Endodermal cell (in vitro differentiated cells): ENCODE measurements at regions not wholly inside any gene's neighbourhood (a gene's known extent, or its start where the extent isn't known, plus 50 kb on each side); places are given as distances from the start of the nearest gene placed in this dataset.

Experiments
- DNase-seq: peaks from one replicate; pipeline ENCODE4 v3.0.0-alpha.2; 2017
- H3K27ac ChIP-seq: 2 replicates; pipeline ENCODE4 v1.5.1; 2013; ENCODE audit warnings: mild to moderate bottlenecking, low read depth, low read length, moderate library complexity
- H3K27me3 ChIP-seq: 2 replicates; pipeline ENCODE4 v1.6.1; 2013; ENCODE audit warnings: mild to moderate bottlenecking, low read length, moderate library complexity; ENCODE audit not compliant: insufficient read depth, control insufficient read depth, poor library complexity, severe bottlenecking
- H3K36me3 ChIP-seq: 2 replicates; pipeline ENCODE4 v1.7.0; 2013; ENCODE audit warnings: mild to moderate bottlenecking, low read length, moderate library complexity; ENCODE audit not compliant: control insufficient read depth, insufficient read depth
- H3K4me1 ChIP-seq: one replicate; pipeline ENCODE4 v1.7.0; 2013; ENCODE audit warnings: low read length; ENCODE audit not compliant: control insufficient read depth, insufficient read depth
- H3K4me3 ChIP-seq: 2 replicates; pipeline ENCODE4 v1.5.1; 2013; ENCODE audit warnings: mild to moderate bottlenecking, low read length, moderate library complexity
- H3K9ac ChIP-seq: 2 replicates; pipeline ENCODE4 v1.6.1; 2013; ENCODE audit warnings: mild to moderate bottlenecking, low read length, moderate library complexity; ENCODE audit not compliant: poor library complexity, severe bottlenecking; ENCODE audit errors: extremely low read depth
- H3K9me3 ChIP-seq: 2 replicates; pipeline ENCODE4 v1.6.1; 2013; ENCODE audit warnings: mild to moderate bottlenecking, low read length, moderate library complexity; ENCODE audit not compliant: control insufficient read depth
- H3K27ac Mint-ChIP-seq: 2 replicates; pipeline ENCODE4 v1.8.0; 2020; ENCODE audit warnings: mixed read lengths
- H3K27me3 Mint-ChIP-seq: 2 replicates; pipeline ENCODE4 v1.8.0; 2021; ENCODE audit warnings: mild to moderate bottlenecking, mixed read lengths; ENCODE audit not compliant: insufficient read depth
- H3K36me3 Mint-ChIP-seq: 2 replicates; pipeline ENCODE4 v1.8.0; 2020; ENCODE audit warnings: low read depth, mixed read lengths
- H3K4me1 Mint-ChIP-seq: 2 replicates; pipeline ENCODE4 v1.8.0; 2020; ENCODE audit warnings: mixed read lengths
- H3K4me3 Mint-ChIP-seq: 2 replicates; pipeline ENCODE4 v1.8.0; 2020; ENCODE audit warnings: mild to moderate bottlenecking, moderate library complexity, mixed read lengths
- H3K9me3 Mint-ChIP-seq: 2 replicates; pipeline ENCODE4 v1.8.0; 2020; ENCODE audit warnings: mild to moderate bottlenecking, mixed read lengths
- WGBS, 2 experiments: methylation state at CpG; one replicate each; pipeline versions ENCODE4 v1.1.5 to v1.1.7; 2013; ENCODE audit warnings: missing lambda C conversion rate in 2 of 2, mixed read lengths in 1 of 2; ENCODE audit not compliant: insufficient coverage in 1 of 2, insufficient read length in 1 of 2; 5-methylcytosine and 5-hydroxymethylcytosine counted together
- TF ChIP-seq, protein P1 (sequence below): fragments of 200-600 bp; sonication (generic); conservative IDR thresholded peaks from 2 replicates; pipeline ENCODE4 v1.5.0; 2021; ENCODE audit warnings: antibody characterized with exemption, mild to moderate bottlenecking

DNA sequence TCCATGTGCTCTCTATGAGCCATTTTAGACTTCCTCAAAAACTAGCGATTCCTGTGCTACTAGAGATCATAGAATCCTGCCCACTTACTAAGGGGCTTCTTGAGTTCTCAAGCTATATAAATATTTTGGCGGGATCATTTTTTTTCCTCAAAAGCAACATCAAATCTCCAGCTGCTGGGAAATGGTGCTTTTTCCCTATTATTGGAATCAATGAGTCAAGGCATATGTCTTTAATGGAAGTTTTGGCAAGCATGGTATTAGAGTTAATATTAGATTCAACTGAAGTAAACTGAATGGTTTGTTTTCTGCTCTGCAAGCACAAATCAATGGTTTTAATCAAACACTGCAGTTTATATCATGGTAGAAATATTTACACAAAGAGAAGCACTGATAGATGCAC is 369.9 kb upstream of the PTGER4 start:
- H3K36me3 Mint-ChIP-seq = no peaks in the 10 kb centered on the region
- H3K9me3 ChIP-seq = no peaks in the 10 kb centered on the region
- WGBS, 2 experiments = 89% methylated on average over 2 of the region's 2 CpGs; no CpG with 5 or more reads in 1 of the 2 experiments

GRCh38 chr5:40308867-40309266 is 370.8 kb upstream of the PTGER4 start:
- H3K4me3 ChIP-seq = no peak overlapping the region

More for the DNA sequence above, 369.9 kb upstream of the PTGER4 start:
- Histone ChIP-seq H3K36me3 (no peaks in the 10 kb centered on the region), H3K27me3 (no peaks in the 10 kb centered on the region), H3K9ac (no peak overlapping the region), H3K4me1 (no peaks in the 10 kb centered on the region), H3K27ac (no peak overlapping the region), H3K4me3 (no peak overlapping the region)
- no peaks in the 10 kb centered on the region for H3K27me3 Mint-ChIP-seq
- peaks cover 6% of the 10 kb centered on the region for H3K4me1 Mint-ChIP-seq
- no peak for DNase-seq
- TF ChIP-seq, protein P1, sequence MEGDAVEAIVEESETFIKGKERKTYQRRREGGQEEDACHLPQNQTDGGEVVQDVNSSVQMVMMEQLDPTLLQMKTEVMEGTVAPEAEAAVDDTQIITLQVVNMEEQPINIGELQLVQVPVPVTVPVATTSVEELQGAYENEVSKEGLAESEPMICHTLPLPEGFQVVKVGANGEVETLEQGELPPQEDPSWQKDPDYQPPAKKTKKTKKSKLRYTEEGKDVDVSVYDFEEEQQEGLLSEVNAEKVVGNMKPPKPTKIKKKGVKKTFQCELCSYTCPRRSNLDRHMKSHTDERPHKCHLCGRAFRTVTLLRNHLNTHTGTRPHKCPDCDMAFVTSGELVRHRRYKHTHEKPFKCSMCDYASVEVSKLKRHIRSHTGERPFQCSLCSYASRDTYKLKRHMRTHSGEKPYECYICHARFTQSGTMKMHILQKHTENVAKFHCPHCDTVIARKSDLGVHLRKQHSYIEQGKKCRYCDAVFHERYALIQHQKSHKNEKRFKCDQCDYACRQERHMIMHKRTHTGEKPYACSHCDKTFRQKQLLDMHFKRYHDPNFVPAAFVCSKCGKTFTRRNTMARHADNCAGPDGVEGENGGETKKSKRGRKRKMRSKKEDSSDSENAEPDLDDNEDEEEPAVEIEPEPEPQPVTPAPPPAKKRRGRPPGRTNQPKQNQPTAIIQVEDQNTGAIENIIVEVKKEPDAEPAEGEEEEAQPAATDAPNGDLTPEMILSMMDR = no peak
- no peak overlapping the region for H3K27ac Mint-ChIP-seq
- H3K9me3 Mint-ChIP-seq = no peaks in the 10 kb centered on the region
- H3K4me3 Mint-ChIP-seq = no peak overlapping the region

DNA sequence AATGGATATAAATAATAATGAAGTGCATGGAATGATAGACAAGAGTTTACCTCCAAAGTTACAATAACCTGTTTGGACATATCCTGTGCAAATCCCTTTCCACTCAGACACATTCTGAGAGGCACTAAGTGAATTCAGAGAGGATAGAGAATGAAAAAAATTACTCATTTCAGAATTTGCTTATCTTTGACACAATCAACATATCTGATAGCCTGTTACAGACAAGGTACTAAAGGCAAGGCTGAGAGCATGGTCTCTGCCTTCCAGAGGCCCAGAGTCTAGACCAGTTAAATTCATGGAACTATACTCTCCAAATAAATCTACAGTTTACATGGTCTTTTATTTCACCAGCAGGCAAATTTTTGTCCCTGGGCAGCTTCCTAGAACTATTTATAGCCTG is 371.8 kb upstream of the PTGER4 start:
- H3K4me3 ChIP-seq = no peak overlapping the region
- DNase-seq = no peak
- H3K4me1 ChIP-seq = no peaks in the 10 kb centered on the region
- H3K27me3 ChIP-seq = no peaks in the 10 kb centered on the region
- H3K4me3 Mint-ChIP-seq = no peak overlapping the region
- no peaks in the 10 kb centered on the region for H3K36me3 Mint-ChIP-seq
- no peaks in the 10 kb centered on the region for H3K9me3 ChIP-seq
- H3K27me3 Mint-ChIP-seq = no peaks in the 10 kb centered on the region
- no peaks in the 10 kb centered on the region for H3K36me3 ChIP-seq
- no peak overlapping the region for H3K9ac ChIP-seq
- peaks cover 6% of the 10 kb centered on the region for H3K4me1 Mint-ChIP-seq
- no peaks in the 10 kb centered on the region for H3K9me3 Mint-ChIP-seq
- no peak overlapping the region for H3K27ac Mint-ChIP-seq
- TF ChIP-seq, protein P1 = no peak
- H3K27ac ChIP-seq = no peak overlapping the region

More at GRCh38 chr5:40308867-40309266, 370.8 kb upstream of the PTGER4 start:
- H3K9me3 ChIP-seq = no peaks in the 10 kb centered on the region
- no peak overlapping the region for H3K27ac ChIP-seq
- no peaks in the 10 kb centered on the region for H3K36me3 ChIP-seq
- no peak for DNase-seq
- Mint-ChIP-seq H3K9me3 (no peaks in the 10 kb centered on the region), H3K36me3 (no peaks in the 10 kb centered on the region), H3K4me1 (peaks cover 6% of the 10 kb centered on the region), H3K27ac (no peak overlapping the region), H3K4me3 (no peak overlapping the region), H3K27me3 (no peaks in the 10 kb centered on the region)
- no peak overlapping the region for H3K9ac ChIP-seq
- TF ChIP-seq, protein P1 = no peak
- no peaks in the 10 kb centered on the region for H3K27me3 ChIP-seq
- no peaks in the 10 kb centered on the region for H3K4me1 ChIP-seq
